ENCODE measurements at regions not wholly inside any gene's neighbourhood (a gene's known extent, or its start where the extent isn't known, plus 50 kb on each side); places are given as distances from the start of the nearest gene placed in this dataset.

GRCh38 chr12:46493150-46493833, 120.7 kb upstream of the SLC38A2 start:
- TF ChIP-seq SUZ12 (IDR thresholded peaks at IDR 0.05; ENCODE audit: extremely low read depth, insufficient read depth, insufficient read length) (no peak), YY1 (IDR thresholded peaks at IDR 0.05; ENCODE audit: insufficient read depth, insufficient read length) (no peak)

Measured in NT2/D1 (cell line).